GM12878 (cell line): ENCODE measurements at regions not wholly inside any gene's neighbourhood (a gene's known extent, or its start where the extent isn't known, plus 50 kb on each side); places are given as distances from the start of the nearest gene placed in this dataset.

ENCODE experiments used
- ATAC-seq: fragments of 200-7000 bp; cut with Tn5 transposase; 3 replicates; pipeline ENCODE4 v1.9.1; 2020; ENCODE audit warnings: mild to moderate bottlenecking, moderate library complexity
- BruUV-seq: library from RNA; stranded (reverse); fragments of 400-500 nt; replicated peaks from 2 replicates; lab custom pipeline; 2021; lab: Mats Ljungman, UMichigan
- CTCF ChIA-PET: fragments of 300-600 bp; sonication (Branson Sonifier 250); formaldehyde crosslinking; extraction: SDS; loops from one replicate; lab custom pipeline; 2021; ENCODE audit warnings: inconsistent platforms; lab: Yijun Ruan, JAX
- POLR2A ChIA-PET: fragments of 350-600 bp; formaldehyde crosslinking; extraction: SDS; loops from one replicate; lab custom pipeline; 2021; ENCODE audit warnings: inconsistent platforms; lab: Charles Lee
- RAD21 ChIA-PET: fragments of 300-600 bp; sonication (Branson Sonifier 250); formaldehyde crosslinking; loops from one replicate; lab custom pipeline; 2023; ENCODE audit warnings: antibody characterized with exemption; ENCODE audit not compliant: unreplicated experiment; lab: Charles Lee
- SMC1A ChIA-PET: fragments of 300-600 bp; sonication (Branson Sonifier 250); formaldehyde crosslinking; loops from one replicate; lab custom pipeline; 2023; ENCODE audit not compliant: unreplicated experiment, uncharacterized antibody; lab: Charles Lee
- DNase-seq: peaks from one replicate; pipeline ENCODE4 v3.0.0-alpha.2; 2011; ENCODE audit warnings: low read depth, low spot score
- FAIRE-seq: peaks from 3 replicates; lab custom pipeline; 2011; peaks lifted over from hg19 to GRCh38; lab: Jason Lieb, UNC
- H2AFZ ChIP-seq: 2 replicates; pipeline ENCODE4 v1.6.0; 2011; ENCODE audit warnings: low read depth, low read length, control low read depth; ENCODE audit not compliant: control insufficient read depth
- H3K27ac ChIP-seq: 2 replicates; pipeline ENCODE4 v1.5.1; 2011; ENCODE audit warnings: control low read depth; ENCODE audit not compliant: control insufficient read depth, insufficient read depth
- H3K27me3 ChIP-seq, 2 experiments: replicated peaks in 1 of 2; 2 replicates each; pipeline versions ENCODE4 v1.6.0 to v1.6.1; 2011; ENCODE audit warnings: low read length in 1 of 2; ENCODE audit not compliant: control insufficient read depth in 2 of 2, insufficient read depth in 2 of 2
- H3K36me3 ChIP-seq, 2 experiments: 2 replicates each; pipeline ENCODE4 v1.5.1; 2011; ENCODE audit warnings: low read length in 1 of 2; ENCODE audit not compliant: control insufficient read depth in 2 of 2, insufficient read depth in 2 of 2
- H3K4me1 ChIP-seq: 2 replicates; pipeline ENCODE4 v1.6.1; 2011; ENCODE audit warnings: mild to moderate bottlenecking, low read length, moderate library complexity, mixed read lengths; ENCODE audit not compliant: control insufficient read depth, insufficient read depth
- H3K4me2 ChIP-seq: 2 replicates; pipeline ENCODE4 v1.6.0; 2011; ENCODE audit warnings: control low read depth; ENCODE audit not compliant: control insufficient read depth, insufficient read depth
- H3K4me3 ChIP-seq: fragments of 200-600 bp; sonication (generic); 2 replicates; pipeline ENCODE4 v1.5.1; 2016
- H3K79me2 ChIP-seq: 2 replicates; pipeline ENCODE4 v1.6.0; 2011; ENCODE audit warnings: low read length; ENCODE audit not compliant: control insufficient read depth, insufficient read depth
- H3K9ac ChIP-seq: 2 replicates; pipeline ENCODE4 v1.8.0; 2011; ENCODE audit warnings: low read length, control low read depth, mixed read lengths; ENCODE audit not compliant: control insufficient read depth, insufficient read depth
- H3K9me3 ChIP-seq: replicated peaks from 3 replicates; pipeline ENCODE4 v1.5.1; 2011; ENCODE audit warnings: mild to moderate bottlenecking, low read length; ENCODE audit not compliant: control insufficient read depth, insufficient read depth
- H4K20me1 ChIP-seq: 2 replicates; pipeline ENCODE4 v1.6.0; 2011; ENCODE audit not compliant: control insufficient read depth, insufficient read depth
- CBFB ChIP-seq: IDR thresholded peaks from 2 replicates; pipeline ENCODE4 v1.6.1; 2016; ENCODE audit warnings: antibody characterized with exemption, low read depth
- PML ChIP-seq: IDR thresholded peaks from 2 replicates; pipeline ENCODE4 v1.6.1; 2012; ENCODE audit warnings: low read length, inconsistent platforms
- WGBS: methylation state at CpG from one replicate; pipeline ENCODE4 v1.1.6; 2016; ENCODE audit warnings: low lambda C conversion rate; ENCODE audit not compliant: insufficient replicate concordance, insufficient coverage; ENCODE audit errors: missing lambda C conversion rate; 5-methylcytosine and 5-hydroxymethylcytosine counted together
- in situ Hi-C: fragments of 300-500 bp; cut with MboI; formaldehyde crosslinking; loops from 9 replicates; pipeline ENCODE4 v1.14.3; 2018; ENCODE audit warnings: mixed read lengths
- intact Hi-C: fragments of 100-400 bp; cut with micrococcal nuclease; formaldehyde crosslinking; loops from one replicate; pipeline ENCODE4 v1.14.2; 2022; ENCODE audit not compliant: unreplicated experiment
- TF ChIP-seq, protein P1 (sequence below), 3 experiments: IDR thresholded peaks in 2 of 3; conservative IDR thresholded peaks in 1 of 3; 2 replicates each; pipeline ENCODE4 v1.5.1; 2011; ENCODE audit warnings: low read depth in 3 of 3, low read length in 3 of 3, mild to moderate bottlenecking in 3 of 3, control low read depth in 2 of 3, moderate library complexity in 2 of 3, inconsistent platforms in 1 of 3, mixed read lengths in 1 of 3; ENCODE audit not compliant: control insufficient read depth in 2 of 3, insufficient read depth in 1 of 3; ENCODE audit errors: extremely low read depth in 1 of 3

DNA sequence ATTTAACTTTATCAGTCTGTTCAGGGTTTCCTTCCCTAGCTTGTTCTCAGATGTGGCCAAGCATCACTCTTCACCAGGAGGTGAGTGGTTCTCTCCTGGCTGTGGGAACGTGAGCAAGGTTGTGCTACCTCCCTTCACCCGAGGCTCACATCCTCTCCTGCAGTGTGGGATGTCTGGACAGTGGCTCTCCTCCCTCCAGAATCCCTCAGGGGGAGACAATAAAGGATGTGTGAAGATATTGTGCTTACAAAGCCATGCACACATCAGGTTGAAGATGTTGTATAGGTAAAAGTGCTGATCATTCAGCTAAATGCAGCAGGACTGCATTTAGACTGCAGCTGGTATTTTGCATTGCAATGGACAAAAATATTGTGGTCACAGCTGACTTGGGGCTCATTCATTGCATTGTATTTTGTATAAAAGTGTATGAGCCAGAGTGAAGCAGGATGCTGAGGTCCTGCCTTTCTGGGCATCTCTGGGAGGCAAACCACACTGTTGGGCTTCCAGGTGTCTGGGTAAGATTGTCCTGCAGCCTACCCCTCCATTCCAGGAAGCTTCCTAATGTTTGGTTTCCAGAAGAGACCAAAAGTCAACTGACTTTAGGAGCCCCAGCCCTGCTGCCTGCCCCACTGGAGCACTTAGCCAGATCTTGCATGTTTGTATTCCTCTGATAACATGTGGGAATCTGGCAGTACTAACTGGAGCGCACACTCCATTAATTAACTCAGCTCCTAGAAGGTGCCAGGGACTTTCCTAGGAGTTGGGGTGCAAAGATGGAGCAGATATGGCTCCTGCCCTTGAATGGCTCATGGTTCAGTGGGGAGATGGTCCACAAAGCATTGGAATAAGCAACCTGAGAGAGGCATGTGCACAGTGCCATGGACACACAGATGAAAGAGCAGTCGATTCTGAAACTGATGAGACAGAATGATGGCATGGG is 292.5 kb upstream of the ZNF32 start:
- no peak for FAIRE-seq
- no peak overlapping the region for H3K9ac ChIP-seq
- CTCF ChIA-PET, result interaction anchor here (1.0 to 1.4 kb wide), 3 partner anchors 14 to 70 kb away, joined by 3 read pairs; no protein-coding TSS in a partner anchor
- POLR2A ChIA-PET, result no interaction called here
- TF ChIP-seq, protein P1, sequence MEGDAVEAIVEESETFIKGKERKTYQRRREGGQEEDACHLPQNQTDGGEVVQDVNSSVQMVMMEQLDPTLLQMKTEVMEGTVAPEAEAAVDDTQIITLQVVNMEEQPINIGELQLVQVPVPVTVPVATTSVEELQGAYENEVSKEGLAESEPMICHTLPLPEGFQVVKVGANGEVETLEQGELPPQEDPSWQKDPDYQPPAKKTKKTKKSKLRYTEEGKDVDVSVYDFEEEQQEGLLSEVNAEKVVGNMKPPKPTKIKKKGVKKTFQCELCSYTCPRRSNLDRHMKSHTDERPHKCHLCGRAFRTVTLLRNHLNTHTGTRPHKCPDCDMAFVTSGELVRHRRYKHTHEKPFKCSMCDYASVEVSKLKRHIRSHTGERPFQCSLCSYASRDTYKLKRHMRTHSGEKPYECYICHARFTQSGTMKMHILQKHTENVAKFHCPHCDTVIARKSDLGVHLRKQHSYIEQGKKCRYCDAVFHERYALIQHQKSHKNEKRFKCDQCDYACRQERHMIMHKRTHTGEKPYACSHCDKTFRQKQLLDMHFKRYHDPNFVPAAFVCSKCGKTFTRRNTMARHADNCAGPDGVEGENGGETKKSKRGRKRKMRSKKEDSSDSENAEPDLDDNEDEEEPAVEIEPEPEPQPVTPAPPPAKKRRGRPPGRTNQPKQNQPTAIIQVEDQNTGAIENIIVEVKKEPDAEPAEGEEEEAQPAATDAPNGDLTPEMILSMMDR (IDR thresholded peaks at IDR 0.05 in 2 of 3, conservative IDR thresholded peaks at IDR 0.05 in 1 of 3; ENCODE audit: control insufficient read depth in 2 of 3, extremely low read depth in 1 of 3, insufficient read depth in 1 of 3, low read depth in 3 of 3, low read length in 3 of 3), result no peak
- TF ChIP-seq PML (no peak), CBFB (no peak)
- H3K9me3 ChIP-seq, result no peaks in the 10 kb centered on the region
- H3K79me2 ChIP-seq, result no peaks in the 10 kb centered on the region
- intact Hi-C loops (no loop called here), in situ Hi-C loops (no loop called here)
- no peaks in the 10 kb centered on the region for H4K20me1 ChIP-seq
- BruUV-seq, result no TSS peak
- H3K4me3 ChIP-seq, result no peak overlapping the region
- SMC1A ChIA-PET, result interaction anchor here (0.6 to 1.4 kb wide), 5 partner anchors 10 to 66 kb away, joined by 3 to 4 read pairs (median 3); no protein-coding TSS in a partner anchor
- no peak for DNase-seq
- ATAC-seq, result no peak
- RAD21 ChIA-PET, result interaction anchor here (1.1 kb wide), 1 partner anchor 9 kb away, joined by 3 read pairs; no protein-coding TSS in a partner anchor
- H3K27ac ChIP-seq, result no peak overlapping the region
- H3K4me1 ChIP-seq, result peaks cover 18% of the 10 kb centered on the region
- no peaks in the 10 kb centered on the region for H3K27me3 ChIP-seq
- 23% methylated on average over 4 of the region's 4 CpGs for WGBS
- no peaks in the 10 kb centered on the region for H3K36me3 ChIP-seq
- no peak overlapping the region for H3K4me2 ChIP-seq
- H2AFZ ChIP-seq, result no peak overlapping the region
